Tibial nerve (tissue), 4 donors: ENCODE measurements at regions not wholly inside any gene's neighbourhood (a gene's known extent, or its start where the extent isn't known, plus 50 kb on each side); places are given as distances from the start of the nearest gene placed in this dataset.

Experiments
- DNase-seq, 2 donors: peaks; one replicate each; pipeline ENCODE4 v3.0.0-alpha.2; 2019; ENCODE audit warnings: low spot score in 2 of 2
- H3K27ac ChIP-seq, 4 donors: fragments of 200-600 bp; sonication (generic) in 3 of 4; one replicate each; pipeline ENCODE4 v1.5.1; 2017 to 2019; ENCODE audit warnings: mild to moderate bottlenecking in 1 of 4
- H3K27me3 ChIP-seq, 2 donors: fragments of 200-600 bp; sonication (generic) in 1 of 2; one replicate each; pipeline versions ENCODE4 v1.5.1 to v1.6.0; 2017 to 2019
- H3K36me3 ChIP-seq, 3 donors: fragments of 200-600 bp; sonication (generic); one replicate each; pipeline ENCODE4 v1.5.1; 2018 to 2019
- H3K4me1 ChIP-seq, 4 donors: fragments of 200-600 bp; sonication (generic) in 3 of 4; one replicate each; pipeline ENCODE4 v1.5.1; 2017 to 2019
- H3K4me3 ChIP-seq, 4 donors: fragments of 200-600 bp; sonication (generic) in 3 of 4; one replicate each; pipeline ENCODE4 v1.5.1; 2017 to 2019; ENCODE audit warnings: mild to moderate bottlenecking in 1 of 4, moderate library complexity in 1 of 4
- H3K9me3 ChIP-seq, 4 donors: fragments of 200-600 bp; sonication (generic) in 3 of 4; one replicate each; pipeline ENCODE4 v1.5.1; 2017 to 2019
- CTCF ChIP-seq, 5 experiments: fragments of 200-600 bp in 3 of 5; fragments of 450-650 bp in 2 of 5; sonication (generic) in 3 of 5; IDR thresholded peaks; one replicate each; pipeline ENCODE4 v1.5.1; 2016 to 2019; ENCODE audit warnings: antibody characterized with exemption in 5 of 5, mild to moderate bottlenecking in 3 of 5, moderate library complexity in 2 of 5
- EP300 ChIP-seq, 2 donors: sonication (generic); formaldehyde crosslinking; IDR thresholded peaks; one replicate each; pipeline ENCODE4 v1.6.1; 2017; ENCODE audit warnings: antibody characterized with exemption in 2 of 2, mild to moderate bottlenecking in 1 of 2
- POLR2A ChIP-seq, 2 donors: fragments of 450-650 bp; IDR thresholded peaks; one replicate each; pipeline ENCODE4 v1.6.1; 2017; ENCODE audit warnings: antibody characterized with exemption in 2 of 2, mild to moderate bottlenecking in 2 of 2, moderate library complexity in 2 of 2
- WGBS, 2 donors: methylation state at CpG; one replicate each; pipeline ENCODE4 v1.1.5; 2018; 5-methylcytosine and 5-hydroxymethylcytosine counted together

GRCh38 chr12:5371631-5372030 lies 60.3 kb upstream of the NTF3 start:
- no peaks in the 10 kb centered on the region for H3K36me3 ChIP-seq
- H3K4me3 ChIP-seq = no peak overlapping the region
- WGBS, 2 donors = 79 to 82% methylated on average over 3 of the region's 3 CpGs
- no peak overlapping the region for H3K27ac ChIP-seq
- no peak for TF ChIP-seq POLR2A (IDR thresholded peaks at IDR 0.05)
- no peak for TF ChIP-seq CTCF (IDR thresholded peaks at IDR 0.05)
- TF ChIP-seq EP300 (IDR thresholded peaks at IDR 0.05) = no peak
- H3K9me3 ChIP-seq = no peaks in the 10 kb centered on the region
- H3K4me1 ChIP-seq = no peaks in the 10 kb centered on the region
- no peak for DNase-seq
- H3K27me3 ChIP-seq = no peaks in the 10 kb centered on the region

GRCh38 chr12:5374713-5375112 lies 57.2 kb upstream of the NTF3 start:
- Histone ChIP-seq H3K36me3 (no peaks in the 10 kb centered on the region), H3K27ac (no peak overlapping the region), H3K4me3 (no peak overlapping the region), H3K9me3 (no peaks in the 10 kb centered on the region), H3K4me1 (no peaks in the 10 kb centered on the region), H3K27me3 (no peaks in the 10 kb centered on the region)
- TF ChIP-seq EP300 (IDR thresholded peaks at IDR 0.05) (no peak), CTCF (IDR thresholded peaks at IDR 0.05) (no peak)
- no peak for DNase-seq
- WGBS, 2 donors = 45 to 93% methylated on average over 1 of the region's 1 CpG

GRCh38 chr12:5375547-5376295 lies 56.2 kb upstream of the NTF3 start:
- no peak for DNase-seq
- no peaks in the 10 kb centered on the region for H3K27me3 ChIP-seq
- WGBS, 2 donors = 69 to 87% methylated on average over 5 of the region's 5 CpGs

GRCh38 chr12:5376591-5377207 lies 55.2 kb upstream of the NTF3 start:
- TF ChIP-seq POLR2A (IDR thresholded peaks at IDR 0.05) (no peak), CTCF (IDR thresholded peaks at IDR 0.05) (no peak), EP300 (IDR thresholded peaks at IDR 0.05) (no peak)
- no peak for DNase-seq
- Histone ChIP-seq H3K36me3 (no peaks in the 10 kb centered on the region), H3K27me3 (no peaks in the 10 kb centered on the region), H3K27ac (no peak overlapping the region), H3K4me1 (no peaks in the 10 kb centered on the region), H3K9me3 (no peaks in the 10 kb centered on the region), H3K4me3 (no peak overlapping the region)
- WGBS, 2 donors = 80 to 86% methylated on average over 5 of the region's 5 CpGs

More at GRCh38 chr12:5375547-5376295, 56.2 kb upstream of the NTF3 start:
- TF ChIP-seq POLR2A (IDR thresholded peaks at IDR 0.05) (no peak), CTCF (IDR thresholded peaks at IDR 0.05) (no peak), EP300 (IDR thresholded peaks at IDR 0.05) (no peak)
- Histone ChIP-seq H3K4me3 (no peak overlapping the region), H3K9me3 (no peaks in the 10 kb centered on the region), H3K36me3 (no peaks in the 10 kb centered on the region), H3K4me1 (no peaks in the 10 kb centered on the region), H3K27ac (no peak overlapping the region)

- Histone ChIP-seq H3K4me3 (no peak overlapping the region), H3K27ac (no peak overlapping the region), H3K9me3 (no peaks in the 10 kb centered on the region), H3K27me3 (no peaks in the 10 kb centered on the region), H3K4me1 (no peaks in the 10 kb centered on the region), H3K36me3 (no peaks in the 10 kb centered on the region)
- WGBS, 2 donors = 46 to 50% methylated on average over 12 of the region's 12 CpGs
- DNase-seq = no peak
- TF ChIP-seq POLR2A (IDR thresholded peaks at IDR 0.05) = no peak
These were observed 53.8 kb upstream of the NTF3 start for GRCh38 chr12:5377997-5378592.
